Neural progenitor cell (in vitro differentiated cells): ENCODE measurements at regions not wholly inside any gene's neighbourhood (a gene's known extent, or its start where the extent isn't known, plus 50 kb on each side); places are given as distances from the start of the nearest gene placed in this dataset.

Source experiments
- CTCF ChIP-seq: fragments of 200-600 bp; sonication (generic); IDR thresholded peaks from 2 replicates; pipeline ENCODE4 v1.5.1; 2017; ENCODE audit warnings: antibody characterized with exemption, mild to moderate bottlenecking
- EZH2 ChIP-seq: fragments of 200-600 bp; sonication (generic); IDR thresholded peaks from 2 replicates; pipeline ENCODE4 v1.6.1; 2017; ENCODE audit warnings: antibody characterized with exemption, mild to moderate bottlenecking, moderate library complexity

- no peak for TF ChIP-seq CTCF
- TF ChIP-seq EZH2 = no peak
These were observed 568.8 kb upstream of the TENM3 start for GRCh38 chr4:181674315-181674875.
